ENCODE measurements at regions not wholly inside any gene's neighbourhood (a gene's known extent, or its start where the extent isn't known, plus 50 kb on each side); places are given as distances from the start of the nearest gene placed in this dataset.

DNA sequence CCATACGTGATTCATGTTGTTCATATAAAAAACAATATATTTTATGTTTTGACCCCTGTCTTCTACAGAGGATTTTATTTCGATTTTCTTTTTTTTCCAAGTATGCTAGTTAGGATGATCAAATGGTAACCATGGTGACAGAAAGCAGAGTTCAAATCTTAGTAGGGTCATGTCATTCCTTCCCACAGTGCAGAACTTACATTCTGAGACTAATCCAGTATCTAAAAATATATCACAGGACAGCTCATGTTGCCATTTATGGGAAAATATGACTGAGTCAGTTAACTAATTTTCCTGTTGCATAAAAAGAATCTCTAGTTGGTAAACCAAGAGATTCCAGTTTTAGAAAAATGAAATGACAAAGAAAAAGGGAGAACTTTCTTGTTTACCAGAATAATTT lies 209.5 kb downstream of the PARM1 start:
- TF ChIP-seq, protein P1, sequence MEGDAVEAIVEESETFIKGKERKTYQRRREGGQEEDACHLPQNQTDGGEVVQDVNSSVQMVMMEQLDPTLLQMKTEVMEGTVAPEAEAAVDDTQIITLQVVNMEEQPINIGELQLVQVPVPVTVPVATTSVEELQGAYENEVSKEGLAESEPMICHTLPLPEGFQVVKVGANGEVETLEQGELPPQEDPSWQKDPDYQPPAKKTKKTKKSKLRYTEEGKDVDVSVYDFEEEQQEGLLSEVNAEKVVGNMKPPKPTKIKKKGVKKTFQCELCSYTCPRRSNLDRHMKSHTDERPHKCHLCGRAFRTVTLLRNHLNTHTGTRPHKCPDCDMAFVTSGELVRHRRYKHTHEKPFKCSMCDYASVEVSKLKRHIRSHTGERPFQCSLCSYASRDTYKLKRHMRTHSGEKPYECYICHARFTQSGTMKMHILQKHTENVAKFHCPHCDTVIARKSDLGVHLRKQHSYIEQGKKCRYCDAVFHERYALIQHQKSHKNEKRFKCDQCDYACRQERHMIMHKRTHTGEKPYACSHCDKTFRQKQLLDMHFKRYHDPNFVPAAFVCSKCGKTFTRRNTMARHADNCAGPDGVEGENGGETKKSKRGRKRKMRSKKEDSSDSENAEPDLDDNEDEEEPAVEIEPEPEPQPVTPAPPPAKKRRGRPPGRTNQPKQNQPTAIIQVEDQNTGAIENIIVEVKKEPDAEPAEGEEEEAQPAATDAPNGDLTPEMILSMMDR (IDR thresholded peaks at IDR 0.05): no peak
- no peak for TF ChIP-seq POLR2A (IDR thresholded peaks at IDR 0.05)

All from esophagus squamous epithelium (tissue), 4 donors.